Gastrocnemius medialis (tissue), 4 donors: ENCODE measurements at regions not wholly inside any gene's neighbourhood (a gene's known extent, or its start where the extent isn't known, plus 50 kb on each side); places are given as distances from the start of the nearest gene placed in this dataset.

Source experiments
- ATAC-seq, 2 donors: fragments of 150-250 bp; one replicate each; pipeline ENCODE4 v1.9.1; 2016
- DNase-seq, 2 donors: peaks; one replicate each; pipeline ENCODE4 v3.0.0-alpha.2; 2019
- H3K27ac ChIP-seq, 4 donors: fragments of 200-600 bp; sonication (generic); 1 replicate in 1 of 4; 2 replicates in 3 of 4; pipeline ENCODE4 v1.5.1; 2016 to 2018; ENCODE audit warnings: mild to moderate bottlenecking in 2 of 4, moderate library complexity in 1 of 4
- H3K27me3 ChIP-seq, 3 donors: fragments of 200-600 bp; sonication (generic) in 2 of 3; 1 replicate in 1 of 3; 2 replicates in 2 of 3; pipeline versions ENCODE4 v1.5.1 to v1.6.0; 2016 to 2019; ENCODE audit warnings: mild to moderate bottlenecking in 1 of 3, moderate library complexity in 1 of 3
- H3K36me3 ChIP-seq, 2 donors: fragments of 200-600 bp; sonication (generic) in 1 of 2; one replicate each; pipeline ENCODE4 v1.5.1; 2017 to 2018
- H3K4me1 ChIP-seq, 2 donors: fragments of 200-600 bp; sonication (generic) in 1 of 2; one replicate each; pipeline ENCODE4 v1.5.1; 2016 to 2017; ENCODE audit warnings: mild to moderate bottlenecking in 2 of 2
- H3K4me3 ChIP-seq, 4 donors: fragments of 200-600 bp; sonication (generic) in 3 of 4; 1 replicate in 1 of 4; 2 replicates in 3 of 4; pipeline ENCODE4 v1.5.1; 2016 to 2019; ENCODE audit warnings: mild to moderate bottlenecking in 2 of 4
- H3K9me3 ChIP-seq, 3 donors: fragments of 200-600 bp; sonication (generic) in 2 of 3; 1 replicate in 1 of 3; 2 replicates in 2 of 3; pipeline ENCODE4 v1.5.1; 2016 to 2019
- CTCF ChIP-seq, 5 experiments: fragments of 450-650 bp in 3 of 5; fragments of 200-600 bp in 2 of 5; sonication (generic) in 2 of 5; IDR thresholded peaks in 4 of 5; conservative IDR thresholded peaks in 1 of 5; 1 replicate in 4 of 5; 2 replicates in 1 of 5; pipeline ENCODE4 v1.5.1; 2016 to 2019; ENCODE audit warnings: antibody characterized with exemption in 5 of 5, mild to moderate bottlenecking in 3 of 5, moderate library complexity in 3 of 5
- POLR2A ChIP-seq, 2 donors: fragments of 450-650 bp; IDR thresholded peaks; one replicate each; pipeline ENCODE4 v1.6.1; 2017; ENCODE audit warnings: antibody characterized with exemption in 2 of 2, mild to moderate bottlenecking in 2 of 2, moderate library complexity in 2 of 2
- in situ Hi-C, 4 donors: fragments of 200-750 bp; cut with MboI; loops; one replicate each; pipeline versions ENCODE4 v1.15.0 to v1.8.0; 2017; ENCODE audit warnings: low sequenced_read_pairs in 4 of 4
- intact Hi-C: fragments of 100-400 bp; cut with DNase I; formaldehyde crosslinking; loops from one replicate; pipeline ENCODE4 v1.15.1; 2023; ENCODE audit warnings: low total_unique reads

DNA sequence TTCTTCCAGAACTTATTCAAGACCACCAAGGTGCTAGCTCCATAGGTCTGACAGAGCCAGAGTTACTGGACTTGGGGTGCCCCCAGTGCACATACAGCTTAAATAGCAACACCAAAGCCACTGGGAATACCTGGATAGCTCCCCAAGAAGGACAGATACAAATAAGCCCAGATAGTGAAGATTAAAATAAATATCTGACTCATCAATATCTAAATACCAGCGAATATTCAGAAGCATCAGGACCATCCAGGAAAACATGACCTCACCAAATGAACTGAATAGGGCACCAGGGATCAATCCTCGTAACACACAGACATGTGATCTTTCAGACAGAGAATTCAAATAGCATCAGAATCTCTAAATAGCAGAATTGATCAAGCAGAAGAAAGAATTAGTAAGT, 931.6 kb downstream of the OTOL1 start:
- H3K9me3 ChIP-seq, result no peaks in the 10 kb centered on the region
- H3K4me1 ChIP-seq, result no peaks in the 10 kb centered on the region
- ATAC-seq (no peak), DNase-seq (no peak)
- H3K27ac ChIP-seq, result no peak overlapping the region
- H3K36me3 ChIP-seq, result no peaks in the 10 kb centered on the region
- intact Hi-C loops, result no loop called here
- H3K4me3 ChIP-seq, result no peak overlapping the region
- TF ChIP-seq CTCF (IDR thresholded peaks at IDR 0.05 in 4 of 5, conservative IDR thresholded peaks at IDR 0.05 in 1 of 5) (no peak), POLR2A (IDR thresholded peaks at IDR 0.05) (no peak)
- in situ Hi-C loops, result no loop called here
- H3K27me3 ChIP-seq, result no peaks in the 10 kb centered on the region

GRCh38 chr3:162435750-162436149, 939.1 kb downstream of the OTOL1 start:
- Histone ChIP-seq H3K27me3 (no peaks in the 10 kb centered on the region), H3K27ac (no peak overlapping the region), H3K4me1 (no peaks in the 10 kb centered on the region), H3K36me3 (no peaks in the 10 kb centered on the region), H3K9me3 (no peaks in the 10 kb centered on the region), H3K4me3 (no peak overlapping the region)
- intact Hi-C loops, result no loop called here
- no peak for DNase-seq
- no peak for ATAC-seq
- no peak for TF ChIP-seq POLR2A (IDR thresholded peaks at IDR 0.05)
- in situ Hi-C loops, result no loop called here

- ATAC-seq (no peak), DNase-seq (no peak)
- Histone ChIP-seq H3K4me3 (no peak overlapping the region), H3K27ac (no peak overlapping the region), H3K27me3 (no peaks in the 10 kb centered on the region), H3K36me3 (no peaks in the 10 kb centered on the region), H3K9me3 (no peaks in the 10 kb centered on the region), H3K4me1 (no peaks in the 10 kb centered on the region)
- intact Hi-C loops (no loop called here), in situ Hi-C loops (no loop called here)
- TF ChIP-seq CTCF (IDR thresholded peaks at IDR 0.05 in 4 of 5, conservative IDR thresholded peaks at IDR 0.05 in 1 of 5) (no peak), POLR2A (IDR thresholded peaks at IDR 0.05) (no peak)
These were observed 940.2 kb downstream of the OTOL1 start for GRCh38 chr3:162436826-162437225.

GRCh38 chr3:162437480-162437879, 940.9 kb downstream of the OTOL1 start:
- no peak overlapping the region for H3K27ac ChIP-seq
- in situ Hi-C loops (no loop called here), intact Hi-C loops (no loop called here)
- no peak overlapping the region for H3K4me3 ChIP-seq
- H3K36me3 ChIP-seq, result no peaks in the 10 kb centered on the region
- no peak for DNase-seq
- no peak for ATAC-seq
- TF ChIP-seq POLR2A (IDR thresholded peaks at IDR 0.05), result no peak
- no peak for TF ChIP-seq CTCF (IDR thresholded peaks at IDR 0.05 in 4 of 5, conservative IDR thresholded peaks at IDR 0.05 in 1 of 5)
- no peaks in the 10 kb centered on the region for H3K4me1 ChIP-seq
- no peaks in the 10 kb centered on the region for H3K9me3 ChIP-seq
- H3K27me3 ChIP-seq, result no peaks in the 10 kb centered on the region

DNA sequence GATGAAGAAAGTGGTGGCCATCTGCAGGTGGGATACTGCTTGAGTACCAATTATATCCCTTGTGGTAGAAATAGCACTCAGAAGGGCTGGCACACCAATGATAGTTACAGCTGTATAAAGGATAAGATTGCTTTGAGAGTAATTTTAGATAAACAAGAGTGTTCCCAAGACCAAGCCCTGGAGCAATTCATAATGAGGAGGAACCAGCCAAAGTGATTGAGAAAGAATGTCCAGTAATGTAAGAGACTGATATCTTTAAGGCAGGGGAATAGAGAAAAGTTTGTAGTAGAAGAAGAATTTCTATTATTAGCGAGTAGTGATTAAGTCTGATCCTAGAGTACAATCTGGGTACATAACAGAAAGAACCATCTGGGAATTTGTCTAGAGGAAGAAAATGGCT, 945.1 kb downstream of the OTOL1 start:
- Histone ChIP-seq H3K27me3 (no peaks in the 10 kb centered on the region), H3K9me3 (no peaks in the 10 kb centered on the region), H3K36me3 (no peaks in the 10 kb centered on the region), H3K4me1 (no peaks in the 10 kb centered on the region), H3K27ac (no peak overlapping the region), H3K4me3 (no peak overlapping the region)
- DNase-seq (no peak), ATAC-seq (no peak)
- in situ Hi-C loops (no loop called here), intact Hi-C loops (no loop called here)
- TF ChIP-seq CTCF (IDR thresholded peaks at IDR 0.05 in 4 of 5, conservative IDR thresholded peaks at IDR 0.05 in 1 of 5), result no peak
- TF ChIP-seq POLR2A (IDR thresholded peaks at IDR 0.05), result no peak
